H1 (cell line): ENCODE measurements at regions not wholly inside any gene's neighbourhood (a gene's known extent, or its start where the extent isn't known, plus 50 kb on each side); places are given as distances from the start of the nearest gene placed in this dataset.

Experiments
- CTCF ChIA-PET: fragments of 300-600 bp; sonication (Branson Sonifier 250); formaldehyde crosslinking; loops from one replicate; lab custom pipeline; 2021; ENCODE audit not compliant: partially characterized antibody; lab: Charles Lee
- POLR2A ChIA-PET: fragments of 300-600 bp; sonication (Branson Sonifier 250); formaldehyde crosslinking; loops from one replicate; lab custom pipeline; 2021; ENCODE audit warnings: inconsistent platforms; ENCODE audit not compliant: partially characterized antibody; lab: Charles Lee
- DNase-seq, 2 experiments: peaks; one replicate each; pipeline versions ENCODE4 v3.0.0 to v3.0.0-alpha.2; 2010 to 2022; ENCODE audit warnings: low spot score in 2 of 2, low read depth in 1 of 2, mixed read lengths in 1 of 2
- FAIRE-seq: peaks from 2 replicates; lab custom pipeline; 2011; peaks lifted over from hg19 to GRCh38; lab: Jason Lieb, UNC
- H2AFZ ChIP-seq: 2 replicates; pipeline ENCODE4 v1.8.1; 2012; ENCODE audit warnings: low read length, inconsistent platforms
- H2AK5ac ChIP-seq: 2 replicates; pipeline ENCODE4 v1.6.1; 2013; ENCODE audit warnings: low read depth, low read length
- H2BK120ac ChIP-seq: replicated peaks from 2 replicates; pipeline ENCODE3; 2013; ENCODE audit warnings: low read depth, low read length, inconsistent platforms
- H2BK12ac ChIP-seq: 2 replicates; pipeline ENCODE4 v1.6.1; 2013; ENCODE audit warnings: low read depth, low read length
- H2BK15ac ChIP-seq: 2 replicates; pipeline ENCODE4 v1.6.1; 2013; ENCODE audit warnings: low read length
- H2BK20ac ChIP-seq: 2 replicates; pipeline ENCODE4 v1.6.1; 2013; ENCODE audit warnings: low read length
- H2BK5ac ChIP-seq: 2 replicates; pipeline ENCODE4 v1.6.1; 2013; ENCODE audit warnings: low read depth, low read length
- H3K14ac ChIP-seq: 2 replicates; pipeline ENCODE4 v1.6.1; 2013; ENCODE audit warnings: inconsistent platforms; ENCODE audit not compliant: insufficient read length
- H3K18ac ChIP-seq: 2 replicates; pipeline ENCODE4 v1.6.1; 2013; ENCODE audit warnings: low read length; ENCODE audit errors: extremely low read depth
- H3K23ac ChIP-seq: 2 replicates; pipeline ENCODE4 v1.6.1; 2013; ENCODE audit warnings: inconsistent platforms; ENCODE audit not compliant: insufficient read length
- H3K23me2 ChIP-seq: 2 replicates; pipeline ENCODE4 v1.6.1; 2013; ENCODE audit warnings: low read depth, low read length
- H3K27ac ChIP-seq: 2 replicates; pipeline ENCODE4 v1.6.1; 2011; ENCODE audit warnings: low read depth, low read length, inconsistent platforms
- H3K27me3 ChIP-seq, 4 experiments: replicated peaks in 1 of 4; 1 replicate in 1 of 4; 2 replicates in 3 of 4; pipeline versions ENCODE4 v1.6.1 to v1.8.1; 2011 to 2013; ENCODE audit warnings: low read length in 3 of 4, mild to moderate bottlenecking in 3 of 4, inconsistent platforms in 2 of 4, mixed read lengths in 2 of 4, moderate library complexity in 1 of 4; ENCODE audit not compliant: control insufficient read depth in 3 of 4, insufficient read depth in 3 of 4; ENCODE audit errors: extremely low read depth in 1 of 4
- H3K36me3 ChIP-seq, 4 experiments: 2 replicates each; pipeline versions ENCODE4 v1.6.1 to v1.8.1; 2011 to 2013; ENCODE audit warnings: mild to moderate bottlenecking in 4 of 4, low read length in 3 of 4, moderate library complexity in 2 of 4, control low read depth in 1 of 4, inconsistent platforms in 1 of 4; ENCODE audit not compliant: insufficient read depth in 4 of 4, control insufficient read depth in 2 of 4
- H3K4ac ChIP-seq: replicated peaks from 2 replicates; pipeline ENCODE3; 2013; ENCODE audit warnings: low read length, low read depth, mixed read lengths, inconsistent platforms; ENCODE audit not compliant: insufficient read length
- H3K4me1 ChIP-seq, 4 experiments: replicated peaks in 1 of 4; 1 replicate in 1 of 4; 2 replicates in 3 of 4; pipeline versions ENCODE4 v1.6.1 to v1.8.1; 2011 to 2013; ENCODE audit warnings: low read length in 3 of 4, inconsistent platforms in 2 of 4, mixed read lengths in 1 of 4; ENCODE audit not compliant: insufficient read depth in 4 of 4, control insufficient read depth in 3 of 4
- H3K4me2 ChIP-seq, 2 experiments: 2 replicates each; pipeline versions ENCODE4 v1.6.1 to v1.8.1; 2011 to 2013; ENCODE audit warnings: low read depth in 2 of 2, low read length in 2 of 2, control low read depth in 1 of 2, inconsistent platforms in 1 of 2, mild to moderate bottlenecking in 1 of 2; ENCODE audit not compliant: insufficient read depth in 1 of 2
- H3K4me3 ChIP-seq, 4 experiments: fragments of 200-600, 300-600 bp in 1 of 4; sonication (generic), shearing (Covaris generic), sonication (Bioruptor Twin) in 1 of 4; 2 replicates each; pipeline versions ENCODE4 v1.5.1 to v1.8.1; 2011 to 2016; ENCODE audit warnings: low read length in 4 of 4, low read depth in 3 of 4, control low read depth in 2 of 4, inconsistent platforms in 2 of 4, mild to moderate bottlenecking in 2 of 4, mixed read lengths in 1 of 4, moderate library complexity in 1 of 4; ENCODE audit not compliant: insufficient read depth in 2 of 4; ENCODE audit errors: extremely low read depth in 1 of 4
- H3K56ac ChIP-seq: replicated peaks from 2 replicates; pipeline ENCODE3; 2013; ENCODE audit warnings: low read depth, mild to moderate bottlenecking, mixed read lengths, low read length, inconsistent platforms; ENCODE audit not compliant: insufficient read length
- H3K79me1 ChIP-seq: 2 replicates; pipeline ENCODE4 v1.6.1; 2013; ENCODE audit warnings: low read depth, low read length, control low read depth
- H3K79me2 ChIP-seq, 2 experiments: 2 replicates each; pipeline versions ENCODE4 v1.6.1 to v1.8.1; 2012 to 2013; ENCODE audit warnings: low read length in 2 of 2, mild to moderate bottlenecking in 2 of 2, inconsistent platforms in 1 of 2; ENCODE audit not compliant: insufficient read depth in 2 of 2, control insufficient read depth in 1 of 2
- H3K9ac ChIP-seq, 4 experiments: replicated peaks in 1 of 4; 1 replicate in 1 of 4; 2 replicates in 3 of 4; pipeline versions ENCODE4 v1.6.1 to v1.8.1; 2011 to 2013; ENCODE audit warnings: low read depth in 3 of 4, low read length in 3 of 4, control low read depth in 2 of 4, mild to moderate bottlenecking in 2 of 4, moderate library complexity in 2 of 4, inconsistent platforms in 1 of 4; ENCODE audit errors: extremely low read depth in 1 of 4
- H3K9me3 ChIP-seq, 2 experiments: 2 replicates each; pipeline versions ENCODE4 v1.6.1 to v1.8.1; 2012 to 2013; ENCODE audit warnings: mild to moderate bottlenecking in 2 of 2, moderate library complexity in 2 of 2, control low read depth in 1 of 2, inconsistent platforms in 1 of 2, low read depth in 1 of 2, low read length in 1 of 2, mixed read lengths in 1 of 2; ENCODE audit not compliant: insufficient read depth in 2 of 2
- H4K20me1 ChIP-seq, 2 experiments: replicated peaks in 1 of 2; 2 replicates each; pipeline versions ENCODE3 to v1.8.1; 2011 to 2013; ENCODE audit warnings: inconsistent platforms in 2 of 2, low read length in 2 of 2, mild to moderate bottlenecking in 1 of 2; ENCODE audit not compliant: insufficient read depth in 2 of 2, control insufficient read depth in 1 of 2
- H4K5ac ChIP-seq: 2 replicates; pipeline ENCODE4 v1.6.1; 2013; ENCODE audit warnings: low read length, low read depth, mixed read lengths, inconsistent platforms; ENCODE audit not compliant: insufficient read length
- H4K8ac ChIP-seq: 2 replicates; pipeline ENCODE4 v1.8.0; 2013; ENCODE audit warnings: mild to moderate bottlenecking, moderate library complexity, low read length, inconsistent platforms; ENCODE audit not compliant: insufficient read depth; ENCODE audit errors: extremely low read depth
- H4K91ac ChIP-seq: replicated peaks from 2 replicates; pipeline ENCODE3; 2013; ENCODE audit warnings: low read length, mixed read lengths, inconsistent platforms; ENCODE audit not compliant: insufficient read length
- ASH2L ChIP-seq: fragments of 200-600, 300-600 bp; sonication (generic); IDR thresholded peaks from one replicate; pipeline ENCODE4 v1.7.1; 2017; ENCODE audit warnings: low read length
- CTBP2 ChIP-seq: IDR thresholded peaks from 2 replicates; pipeline ENCODE4 v1.7.0; 2011; ENCODE audit warnings: borderline replicate concordance, mild to moderate bottlenecking, moderate library complexity, mixed read lengths, low read length; ENCODE audit not compliant: insufficient read depth, insufficient read length
- KDM4A ChIP-seq: IDR thresholded peaks from one replicate; pipeline ENCODE4 v1.7.1; 2012; ENCODE audit warnings: low read depth, mild to moderate bottlenecking, moderate library complexity, low read length, inconsistent platforms; ENCODE audit not compliant: severe bottlenecking
- RAD21 ChIP-seq, 2 experiments: IDR thresholded peaks in 1 of 2; conservative IDR thresholded peaks in 1 of 2; 2 replicates each; pipeline ENCODE4 v1.6.1; 2011; ENCODE audit warnings: low read depth in 2 of 2, low read length in 2 of 2, improper control_type of control experiment in 1 of 2, inconsistent platforms in 1 of 2, mild to moderate bottlenecking in 1 of 2, moderate library complexity in 1 of 2
- SP2 ChIP-seq: IDR thresholded peaks from 2 replicates; pipeline ENCODE4 v1.6.1; 2012; ENCODE audit warnings: mild to moderate bottlenecking, low read length, inconsistent platforms
- SP4 ChIP-seq: IDR thresholded peaks from 2 replicates; pipeline ENCODE4 v1.6.1; 2012; ENCODE audit warnings: low read length, inconsistent platforms
- WGBS, 2 experiments: shearing (Covaris generic) in 1 of 2; methylation state at CpG; one replicate each; pipeline versions ENCODE4 v1.1.6 to v1.1.7; 2013 to 2015; ENCODE audit warnings: low lambda C conversion rate in 2 of 2, mixed read lengths in 2 of 2, inconsistent platforms in 1 of 2, low coverage in 1 of 2, missing lambda C conversion rate in 1 of 2; ENCODE audit not compliant: insufficient replicate concordance in 2 of 2, insufficient coverage in 1 of 2, insufficient read length in 1 of 2; ENCODE audit errors: extremely low coverage in 1 of 2, missing lambda C conversion rate in 1 of 2; 5-methylcytosine and 5-hydroxymethylcytosine counted together
- TF ChIP-seq, protein P1 (sequence below), 3 experiments: IDR thresholded peaks; 1 replicate in 2 of 3; 2 replicates in 1 of 3; pipeline versions ENCODE4 v1.5.1 to v1.6.1; 2011; ENCODE audit warnings: low read length in 3 of 3, mild to moderate bottlenecking in 3 of 3, inconsistent platforms in 2 of 3, low read depth in 1 of 3, moderate library complexity in 1 of 3; ENCODE audit not compliant: insufficient read depth in 1 of 3; ENCODE audit errors: control extremely low read depth in 1 of 3

DNA sequence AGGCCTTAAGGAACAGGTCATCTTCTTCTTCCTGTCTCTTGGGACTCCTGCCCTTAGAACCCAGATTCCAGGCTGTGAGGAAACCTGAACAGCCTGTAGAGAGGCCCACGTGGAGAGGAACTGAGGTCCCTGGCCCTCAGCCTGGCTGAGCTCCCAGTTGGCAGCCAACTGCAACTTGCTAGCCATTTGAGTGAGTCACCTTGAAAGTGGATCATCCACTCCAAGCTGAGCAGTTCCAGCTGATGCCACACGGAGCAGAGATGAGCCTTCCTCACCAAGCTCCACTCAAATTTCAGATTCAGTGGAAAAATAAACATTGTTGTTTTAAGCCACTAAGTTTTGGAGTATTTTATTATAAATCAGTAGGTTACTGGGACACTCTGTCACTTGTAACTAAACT is 392.5 kb downstream of the BCOR start:
- Histone ChIP-seq H2BK5ac (no peak overlapping the region), H2BK15ac (no peak overlapping the region), H2BK20ac (no peak overlapping the region), H3K4me2 (no peak overlapping the region), H2AK5ac (no peak overlapping the region), H3K79me2 (no peaks in the 10 kb centered on the region), H4K20me1 (no peaks in the 10 kb centered on the region), H3K23ac (no peak overlapping the region), H2BK12ac (no peak overlapping the region), H3K4me1 (no peaks in the 10 kb centered on the region), H4K8ac (no peak overlapping the region), H3K79me1 (no peaks in the 10 kb centered on the region), H3K14ac (no peak overlapping the region), H3K27me3 (no peaks in the 10 kb centered on the region), H4K91ac (no peak overlapping the region), H3K9ac (no peak overlapping the region), H3K18ac (no peak overlapping the region), H2AFZ (no peak overlapping the region), H3K23me2 (no peaks in the 10 kb centered on the region), H3K9me3 (no peaks in the 10 kb centered on the region), H4K5ac (no peak overlapping the region), H3K4me3 (no peak overlapping the region), H3K56ac (no peak overlapping the region), H3K36me3 (no peaks in the 10 kb centered on the region), H3K27ac (no peak overlapping the region), H2BK120ac (no peak overlapping the region), H3K4ac (no peak overlapping the region)
- TF ChIP-seq SP2 (no peak), KDM4A (no peak), ASH2L (no peak), SP4 (no peak), RAD21 (IDR thresholded peaks at IDR 0.05 in 1 of 2, conservative IDR thresholded peaks at IDR 0.05 in 1 of 2; ENCODE audit: low read depth in 2 of 2, low read length in 2 of 2) (peak; percentile 25 to 28; a peak in 2 of 4 replicates), CTBP2 (no peak)
- TF ChIP-seq, protein P1, sequence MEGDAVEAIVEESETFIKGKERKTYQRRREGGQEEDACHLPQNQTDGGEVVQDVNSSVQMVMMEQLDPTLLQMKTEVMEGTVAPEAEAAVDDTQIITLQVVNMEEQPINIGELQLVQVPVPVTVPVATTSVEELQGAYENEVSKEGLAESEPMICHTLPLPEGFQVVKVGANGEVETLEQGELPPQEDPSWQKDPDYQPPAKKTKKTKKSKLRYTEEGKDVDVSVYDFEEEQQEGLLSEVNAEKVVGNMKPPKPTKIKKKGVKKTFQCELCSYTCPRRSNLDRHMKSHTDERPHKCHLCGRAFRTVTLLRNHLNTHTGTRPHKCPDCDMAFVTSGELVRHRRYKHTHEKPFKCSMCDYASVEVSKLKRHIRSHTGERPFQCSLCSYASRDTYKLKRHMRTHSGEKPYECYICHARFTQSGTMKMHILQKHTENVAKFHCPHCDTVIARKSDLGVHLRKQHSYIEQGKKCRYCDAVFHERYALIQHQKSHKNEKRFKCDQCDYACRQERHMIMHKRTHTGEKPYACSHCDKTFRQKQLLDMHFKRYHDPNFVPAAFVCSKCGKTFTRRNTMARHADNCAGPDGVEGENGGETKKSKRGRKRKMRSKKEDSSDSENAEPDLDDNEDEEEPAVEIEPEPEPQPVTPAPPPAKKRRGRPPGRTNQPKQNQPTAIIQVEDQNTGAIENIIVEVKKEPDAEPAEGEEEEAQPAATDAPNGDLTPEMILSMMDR (IDR thresholded peaks at IDR 0.05; ENCODE audit: control extremely low read depth in 1 of 3, insufficient read depth in 1 of 3, low read depth in 1 of 3, low read length in 3 of 3) = peak; percentile 7 to 43 (median 32); a peak in 2 of 4 replicates
- POLR2A ChIA-PET = no interaction called here
- CTCF ChIA-PET = interaction anchor here (0.8 to 1.3 kb wide), 3 partner anchors 9 to 108 kb away, joined by 3 to 4 read pairs (median 3); no protein-coding TSS in a partner anchor
- no peak for FAIRE-seq
- no peak for DNase-seq
- 38% methylated on average over 2 of the region's 2 CpGs; no CpG with 5 or more reads in 1 of the 2 experiments for WGBS, 2 experiments
